ENCODE measurements at regions not wholly inside any gene's neighbourhood (a gene's known extent, or its start where the extent isn't known, plus 50 kb on each side); places are given as distances from the start of the nearest gene placed in this dataset.

GRCh38 chrX:37912304-37912703 is 64.9 kb upstream of the DYNLT3 start:
- no peak for TF ChIP-seq POLR2A (IDR thresholded peaks at IDR 0.05)
- no peak for TF ChIP-seq CTCF (IDR thresholded peaks at IDR 0.05)
- Histone ChIP-seq H3K9me3 (no peaks in the 10 kb centered on the region), H3K4me3 (no peak overlapping the region), H3K4me1 (no peaks in the 10 kb centered on the region), H3K27ac (no peak overlapping the region), H3K36me3 (ENCODE audit: low read depth, missing control alignments) (no peaks in the 10 kb centered on the region), H3K27me3 (no peaks in the 10 kb centered on the region)
- 80 to 83% methylated on average over 3 of the region's 3 CpGs for WGBS, 2 donors
- DNase-seq, result no peak
- intact Hi-C loops (cut with DNase I; ENCODE audit: low total_unique reads), result no loop called here

GRCh38 chrX:37912777-37913176 is 65.4 kb upstream of the DYNLT3 start:
- no peak for DNase-seq
- Histone ChIP-seq H3K36me3 (ENCODE audit: low read depth, missing control alignments) (no peaks in the 10 kb centered on the region), H3K9me3 (no peaks in the 10 kb centered on the region), H3K27me3 (no peaks in the 10 kb centered on the region), H3K4me1 (no peaks in the 10 kb centered on the region), H3K4me3 (no peak overlapping the region), H3K27ac (no peak overlapping the region)
- TF ChIP-seq CTCF (IDR thresholded peaks at IDR 0.05), result no peak
- no peak for TF ChIP-seq POLR2A (IDR thresholded peaks at IDR 0.05)
- intact Hi-C loops (cut with DNase I; ENCODE audit: low total_unique reads), result no loop called here

GRCh38 chrX:37918168-37918567 is 70.8 kb upstream of the DYNLT3 start:
- Histone ChIP-seq H3K9me3 (no peaks in the 10 kb centered on the region), H3K4me1 (no peaks in the 10 kb centered on the region), H3K36me3 (ENCODE audit: low read depth, missing control alignments) (no peaks in the 10 kb centered on the region), H3K27ac (no peak overlapping the region), H3K27me3 (no peaks in the 10 kb centered on the region), H3K4me3 (no peak overlapping the region)
- DNase-seq, result no peak
- intact Hi-C loops (cut with DNase I; ENCODE audit: low total_unique reads), result no loop called here
- no peak for TF ChIP-seq CTCF (IDR thresholded peaks at IDR 0.05)
- no peak for TF ChIP-seq POLR2A (IDR thresholded peaks at IDR 0.05)

- Histone ChIP-seq H3K4me3 (no peak overlapping the region), H3K4me1 (no peaks in the 10 kb centered on the region), H3K27me3 (no peaks in the 10 kb centered on the region), H3K9me3 (no peaks in the 10 kb centered on the region), H3K27ac (no peak overlapping the region), H3K36me3 (ENCODE audit: low read depth, missing control alignments) (no peaks in the 10 kb centered on the region)
- 94 to 100% methylated on average over 1 to 2 of the region's 2 CpGs for WGBS, 2 donors
- intact Hi-C loops (cut with DNase I; ENCODE audit: low total_unique reads), result no loop called here
- TF ChIP-seq POLR2A (IDR thresholded peaks at IDR 0.05), result no peak
- no peak for TF ChIP-seq CTCF (IDR thresholded peaks at IDR 0.05)
- no peak for DNase-seq
Observed at GRCh38 chrX:37918703-37919102, 71.3 kb upstream of the DYNLT3 start.

GRCh38 chrX:37921758-37922157 is 74.4 kb upstream of the DYNLT3 start:
- 71 to 82% methylated on average over 3 of the region's 3 CpGs for WGBS, 2 donors
- no peak overlapping the region for H3K4me3 ChIP-seq
- no peak for TF ChIP-seq CTCF (IDR thresholded peaks at IDR 0.05)
- no peak for TF ChIP-seq POLR2A (IDR thresholded peaks at IDR 0.05)
- no peaks in the 10 kb centered on the region for H3K9me3 ChIP-seq
- H3K36me3 ChIP-seq (ENCODE audit: low read depth, missing control alignments), result no peaks in the 10 kb centered on the region
- no peaks in the 10 kb centered on the region for H3K4me1 ChIP-seq
- H3K27ac ChIP-seq, result no peak overlapping the region
- no peak for DNase-seq
- H3K27me3 ChIP-seq, result no peaks in the 10 kb centered on the region
- intact Hi-C loops (cut with DNase I; ENCODE audit: low total_unique reads), result no loop called here

Measured in testis (tissue), 2 donors.